Embryonic facial prominence (tissue), 1 donor: ENCODE measurements at regions not wholly inside any gene's neighbourhood (a gene's known extent, or its start where the extent isn't known, plus 50 kb on each side); places are given as distances from the start of the nearest gene placed in this dataset.
"Not testable (repeated sequence)": the region's sequence is repeated elsewhere in the genome, so short reads cannot be mapped to it uniquely, and the experiment has no call there.

Experiments
- DNase-seq: peaks from one replicate; pipeline ENCODE4 v3.0.0-alpha.2; 2016; ENCODE audit errors: extremely low spot score

- no peak for DNase-seq
Observed at GRCh38 chr3:176347424-176348146, 849.7 kb downstream of the TBL1XR1 start.

GRCh38 chr3:176341963-176342362 lies 855.3 kb downstream of the TBL1XR1 start:
- DNase-seq, result no peak

- DNase-seq, result no peak
Observed at GRCh38 chr3:176328666-176329065, 868.6 kb downstream of the TBL1XR1 start.

- no peak for DNase-seq
Observed at GRCh38 chr3:176328198-176328597, 869.1 kb downstream of the TBL1XR1 start.

DNA sequence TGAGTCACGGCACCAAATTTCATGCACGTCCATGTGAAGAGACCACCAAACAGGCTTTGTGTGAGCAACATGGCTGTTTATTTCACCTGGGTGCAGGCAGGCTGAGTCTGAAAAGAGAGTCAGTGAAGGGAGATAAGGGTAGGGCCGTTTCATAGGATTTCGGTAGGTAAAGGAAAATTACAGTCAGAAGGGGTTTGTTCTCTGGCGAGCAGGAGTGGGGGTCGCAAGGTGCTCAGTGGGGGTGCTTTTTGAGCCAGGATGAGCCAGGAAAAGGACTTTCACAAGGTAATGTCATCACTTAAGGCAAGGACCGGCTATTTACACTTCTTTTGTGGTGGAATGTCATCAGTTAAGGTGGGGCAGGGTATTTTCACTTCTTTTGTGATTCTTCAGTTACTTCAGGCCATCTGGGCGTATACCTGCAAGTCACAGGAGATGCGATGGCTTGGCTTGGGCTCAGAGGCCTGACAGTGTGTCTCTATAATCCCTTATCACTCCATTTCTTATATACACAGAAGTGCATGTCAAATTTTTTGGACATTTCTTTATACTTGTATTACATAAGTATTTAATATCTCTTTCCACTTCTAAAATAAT lies 870.3 kb downstream of the TBL1XR1 start:
- DNase-seq, result not testable (repeated sequence)

- DNase-seq, result not testable (repeated sequence)
Observed at GRCh38 chr3:176321532-176321931, 875.8 kb downstream of the TBL1XR1 start.

GRCh38 chr3:176321099-176321498 lies 876.2 kb downstream of the TBL1XR1 start:
- DNase-seq, result no peak

DNA sequence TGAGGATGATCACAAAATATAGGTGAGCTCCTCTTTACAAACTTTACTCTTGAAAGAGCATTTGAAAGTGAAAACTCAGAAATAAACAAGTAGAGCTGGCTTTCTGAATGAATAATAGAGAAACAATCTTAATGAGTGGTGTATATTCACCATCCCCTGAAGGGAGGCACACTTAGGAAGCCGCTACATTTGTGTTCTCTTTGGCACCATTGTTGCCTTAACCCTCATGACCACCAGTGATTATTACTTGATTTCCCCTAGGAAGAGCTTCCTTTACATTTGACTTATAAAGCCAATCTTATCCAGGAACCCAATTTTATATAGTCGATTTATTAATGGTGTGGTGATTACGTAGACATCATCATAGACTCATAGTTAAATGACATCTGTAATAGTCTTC lies 883.9 kb downstream of the TBL1XR1 start:
- no peak for DNase-seq

GRCh38 chr3:176310641-176311040 lies 886.6 kb downstream of the TBL1XR1 start:
- DNase-seq, result no peak

DNA sequence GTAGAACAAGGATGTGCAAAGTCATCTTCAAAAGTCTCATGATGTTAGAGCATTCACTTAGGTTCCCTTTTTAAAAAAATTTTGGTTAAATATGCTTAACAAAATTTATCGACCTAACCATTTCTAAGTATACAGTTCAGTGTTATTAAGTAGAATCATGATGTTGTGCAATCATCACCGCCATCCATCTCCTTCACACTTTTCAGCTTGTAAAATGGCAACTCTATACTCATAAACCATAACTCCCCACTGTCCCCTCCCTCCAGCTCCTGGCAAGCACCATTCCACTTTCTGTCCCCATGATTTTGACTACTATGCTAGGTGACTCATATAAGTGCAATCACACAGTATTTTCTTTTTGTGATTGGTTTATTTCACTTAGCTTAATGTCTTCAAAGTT lies 895.0 kb downstream of the TBL1XR1 start:
- no peak for DNase-seq

DNA sequence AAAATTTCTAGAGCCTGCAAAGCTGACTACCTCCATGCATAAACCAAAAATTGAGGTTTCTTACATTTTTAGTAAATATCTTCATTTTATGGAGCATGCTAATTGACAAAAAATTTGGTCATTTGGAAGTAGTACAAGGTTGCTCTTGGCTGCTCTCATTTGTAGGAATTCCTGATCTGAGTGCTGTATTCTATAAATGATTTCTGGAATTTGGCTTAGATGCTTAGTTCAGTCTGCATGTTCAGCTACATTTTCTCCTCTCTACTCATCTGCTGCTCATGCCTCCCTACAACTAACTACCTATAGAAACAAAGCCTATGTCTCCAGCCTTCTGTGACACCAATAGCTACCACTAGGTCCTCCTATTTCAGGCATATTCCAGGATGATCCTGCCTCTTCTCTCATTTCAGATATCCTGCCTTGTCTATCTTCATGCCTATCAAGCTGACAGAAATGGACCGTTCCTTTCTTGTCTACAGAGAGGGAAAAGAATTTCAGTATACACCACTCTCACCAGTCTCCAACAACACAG lies 901.1 kb downstream of the TBL1XR1 start:
- no peak for DNase-seq

- no peak for DNase-seq
Observed at GRCh38 chr3:176293276-176293675, 904.0 kb downstream of the TBL1XR1 start.

GRCh38 chr3:176286476-176287085 lies 910.7 kb downstream of the TBL1XR1 start:
- no peak for DNase-seq

GRCh38 chr3:176275538-176275937 lies 921.7 kb downstream of the TBL1XR1 start:
- no peak for DNase-seq

DNA sequence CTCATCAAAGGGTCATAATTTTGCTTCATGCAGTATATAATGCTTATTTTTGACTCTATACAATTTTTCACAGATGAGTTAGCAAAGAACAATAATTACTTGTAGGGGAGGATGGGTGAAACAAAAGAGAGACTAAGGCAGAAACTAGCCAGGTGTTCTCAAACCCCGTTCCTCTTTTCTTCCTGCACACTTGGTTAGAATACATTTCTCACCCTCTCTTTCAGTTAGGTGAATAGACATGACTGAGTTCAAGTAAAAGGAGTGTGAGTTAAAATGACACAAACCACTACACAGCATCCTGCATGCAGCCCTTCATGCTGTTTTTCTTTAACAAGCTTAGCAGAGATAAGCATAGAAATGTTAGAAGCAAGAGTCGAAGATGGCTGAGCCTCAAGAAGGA lies 922.2 kb downstream of the TBL1XR1 start:
- DNase-seq, result no peak

DNA sequence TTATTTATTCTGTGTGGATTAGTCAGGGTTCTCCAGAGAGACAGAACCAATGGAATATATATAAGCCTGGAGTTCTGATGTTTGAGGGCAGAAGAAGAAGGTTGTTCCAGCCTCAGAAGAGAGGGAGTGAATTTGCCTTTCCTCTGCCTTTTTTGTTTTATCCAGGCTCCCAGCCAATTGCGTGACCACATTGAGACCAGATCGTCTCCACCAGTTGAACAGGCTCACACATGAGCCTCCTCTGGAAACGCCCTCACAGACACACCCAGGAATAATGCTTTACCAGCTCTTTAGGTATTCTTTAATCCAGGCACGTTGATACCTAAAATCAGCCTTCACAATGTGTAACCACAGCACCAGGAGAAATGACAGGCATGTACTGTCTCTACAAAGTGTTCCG lies 923.1 kb downstream of the TBL1XR1 start:
- no peak for DNase-seq

DNA sequence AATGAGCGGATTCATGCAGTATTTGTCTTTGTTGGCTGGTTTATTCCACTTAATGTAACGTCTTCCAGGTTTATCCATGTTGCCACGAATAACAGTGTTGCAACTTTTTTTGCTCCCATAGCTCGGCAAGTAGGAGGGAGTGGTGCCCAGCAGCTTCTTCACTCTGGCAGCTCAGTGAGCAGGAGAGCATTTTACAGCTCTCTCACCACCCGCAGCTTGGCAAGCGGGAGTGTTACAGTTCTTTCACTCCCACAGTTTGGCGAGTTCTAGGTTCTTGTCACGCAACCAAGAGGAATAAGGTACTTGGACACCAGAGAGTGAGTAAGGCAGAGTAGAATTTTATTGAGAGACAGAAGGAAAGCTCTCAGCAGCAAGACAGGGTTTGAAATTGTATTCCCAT lies 935.2 kb downstream of the TBL1XR1 start:
- no peak for DNase-seq

GRCh38 chr3:176247191-176247590 lies 950.1 kb downstream of the TBL1XR1 start:
- DNase-seq, result no peak

DNA sequence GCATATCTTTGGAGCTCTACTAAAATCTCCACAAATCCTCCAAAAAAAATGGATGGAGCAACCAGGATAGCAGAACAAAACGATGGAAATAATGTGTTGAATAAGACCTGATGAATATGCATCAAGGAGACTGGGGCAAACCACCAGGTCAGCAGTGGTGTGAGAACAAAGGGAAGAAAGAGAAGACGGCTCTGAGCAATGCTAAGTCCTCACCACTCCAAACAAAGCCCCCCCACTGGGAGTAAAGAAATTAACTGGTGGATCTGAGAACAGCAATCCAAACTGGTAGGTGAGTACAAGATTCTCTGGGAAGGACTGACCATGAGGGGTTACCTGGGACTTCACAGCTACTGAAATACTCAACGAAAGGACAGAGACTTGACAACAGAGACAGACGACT lies 977.3 kb downstream of the TBL1XR1 start:
- DNase-seq, result no peak

DNA sequence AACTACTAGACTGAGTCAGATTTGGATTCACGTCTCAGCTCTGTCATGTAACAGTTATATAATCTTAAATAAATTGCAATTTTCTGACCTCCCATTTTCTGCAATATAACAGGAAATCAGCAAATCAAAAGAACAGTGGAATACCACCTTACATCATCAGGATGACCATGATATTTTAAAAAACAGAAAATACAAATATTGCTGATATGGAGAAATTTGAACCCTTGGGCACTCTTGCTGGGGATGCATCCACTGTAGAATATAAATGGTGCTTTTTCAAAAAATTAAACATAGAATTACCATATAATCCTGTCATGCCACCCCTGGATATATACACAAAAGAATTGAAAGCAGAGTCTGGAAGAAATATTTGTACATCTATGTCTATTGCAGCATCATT lies 982.5 kb downstream of the TBL1XR1 start:
- no peak for DNase-seq

DNA sequence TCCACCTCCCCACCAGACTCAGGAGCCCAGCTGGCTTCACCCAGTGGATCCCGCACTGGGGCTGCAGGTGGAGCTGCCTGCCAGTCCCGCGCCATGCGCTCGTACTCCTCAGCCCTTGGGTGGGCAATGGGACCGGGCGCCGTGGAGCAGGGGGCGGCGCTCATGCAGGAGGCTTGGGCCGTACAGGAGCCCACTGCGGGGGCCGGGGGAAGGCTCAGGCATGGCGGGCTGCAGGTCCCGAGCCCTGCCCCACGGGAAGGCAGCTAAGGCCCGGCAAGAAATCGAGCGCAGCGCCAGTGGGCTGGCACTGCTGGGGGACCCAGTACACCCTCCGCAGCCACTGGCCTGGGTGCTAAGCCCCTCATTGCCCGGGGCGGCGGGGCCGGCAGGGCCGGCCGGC lies 984.0 kb downstream of the TBL1XR1 start:
- not testable (repeated sequence) for DNase-seq

GRCh38 chr3:176208915-176209314 lies 988.4 kb downstream of the TBL1XR1 start:
- no peak for DNase-seq

GRCh38 chr3:176208283-176208682 lies 989.0 kb downstream of the TBL1XR1 start:
- DNase-seq, result no peak
